ENCODE measurements at regions not wholly inside any gene's neighbourhood (a gene's known extent, or its start where the extent isn't known, plus 50 kb on each side); places are given as distances from the start of the nearest gene placed in this dataset.

- DNase-seq (ENCODE audit: low read depth): no peak
- no peak for TF ChIP-seq CTCF (conservative IDR thresholded peaks at IDR 0.05; ENCODE audit: control insufficient read depth, insufficient read depth, low read depth, low read length)
- no peak overlapping the region for H3K4me3 ChIP-seq (ENCODE audit: control insufficient read depth, low read depth, low read length)
Measured at GRCh38 chr13:61146158-61146557, 269.5 kb downstream of the PCDH20 start.

- no peak overlapping the region for H3K4me3 ChIP-seq (ENCODE audit: control insufficient read depth, low read depth, low read length)
- no peak for TF ChIP-seq CTCF (conservative IDR thresholded peaks at IDR 0.05; ENCODE audit: control insufficient read depth, insufficient read depth, low read depth, low read length)
- DNase-seq (ENCODE audit: low read depth): no peak
Measured at GRCh38 chr13:61144834-61145593, 270.6 kb downstream of the PCDH20 start.

GRCh38 chr13:61144301-61144700 lies 271.3 kb downstream of the PCDH20 start:
- TF ChIP-seq CTCF (conservative IDR thresholded peaks at IDR 0.05; ENCODE audit: control insufficient read depth, insufficient read depth, low read depth, low read length): no peak
- no peak overlapping the region for H3K4me3 ChIP-seq (ENCODE audit: control insufficient read depth, low read depth, low read length)
- no peak for DNase-seq (ENCODE audit: low read depth)

- no peak overlapping the region for H3K4me3 ChIP-seq (ENCODE audit: control insufficient read depth, low read depth, low read length)
- no peak for TF ChIP-seq CTCF (conservative IDR thresholded peaks at IDR 0.05; ENCODE audit: control insufficient read depth, insufficient read depth, low read depth, low read length)
- DNase-seq (ENCODE audit: low read depth): no peak
Measured at GRCh38 chr13:61142506-61142905, 273.1 kb downstream of the PCDH20 start.

GRCh38 chr13:61138857-61139256 lies 276.8 kb downstream of the PCDH20 start:
- TF ChIP-seq CTCF (conservative IDR thresholded peaks at IDR 0.05; ENCODE audit: control insufficient read depth, insufficient read depth, low read depth, low read length): no peak
- no peak for DNase-seq (ENCODE audit: low read depth)
- no peak overlapping the region for H3K4me3 ChIP-seq (ENCODE audit: control insufficient read depth, low read depth, low read length)

GRCh38 chr13:61136515-61136914 lies 279.1 kb downstream of the PCDH20 start:
- no peak for DNase-seq (ENCODE audit: low read depth)
- H3K4me3 ChIP-seq (ENCODE audit: control insufficient read depth, low read depth, low read length): no peak overlapping the region
- no peak for TF ChIP-seq CTCF (conservative IDR thresholded peaks at IDR 0.05; ENCODE audit: control insufficient read depth, insufficient read depth, low read depth, low read length)
